DMS153 treated with DMSO at 0.1 percent for 48 hours (cell line): ENCODE measurements at regions not wholly inside any gene's neighbourhood (a gene's known extent, or its start where the extent isn't known, plus 50 kb on each side); places are given as distances from the start of the nearest gene placed in this dataset.
"Not testable (repeated sequence)": the region's sequence is repeated elsewhere in the genome, so short reads cannot be mapped to it uniquely, and the experiment has no call there.

Experiments
- DNase-seq: peaks from one replicate; lab custom pipeline; 2025; ENCODE audit not compliant: unreplicated experiment; lab: John Stamatoyannopoulos, UW

GRCh38 chr10:28354511-28354910 lies 51.6 kb upstream of the MPP7 start:
- no peak for DNase-seq

- no peak for DNase-seq
Measured at GRCh38 chr10:28355376-28355775, 52.5 kb upstream of the MPP7 start.

- DNase-seq, result no peak
Measured at GRCh38 chr10:28359334-28359733, 56.5 kb upstream of the MPP7 start.

GRCh38 chr10:28360175-28360574 lies 57.3 kb upstream of the MPP7 start:
- DNase-seq, result no peak

GRCh38 chr10:28363376-28363775 lies 60.5 kb upstream of the MPP7 start:
- no peak for DNase-seq

- no peak for DNase-seq
Measured at GRCh38 chr10:28365840-28366239, 63.0 kb upstream of the MPP7 start.

- DNase-seq, result no peak
Measured at GRCh38 chr10:28366994-28367393, 64.1 kb upstream of the MPP7 start.

GRCh38 chr10:28367413-28367812 lies 64.5 kb upstream of the MPP7 start:
- no peak for DNase-seq

GRCh38 chr10:28367929-28368484 lies 65.1 kb upstream of the MPP7 start:
- DNase-seq, result no peak

- DNase-seq, result no peak
Measured at GRCh38 chr10:28370107-28370835, 67.4 kb upstream of the MPP7 start.

GRCh38 chr10:28371638-28372037 lies 68.8 kb upstream of the MPP7 start:
- DNase-seq, result not testable (repeated sequence)

- no peak for DNase-seq
Measured at GRCh38 chr10:28374036-28374435, 71.2 kb upstream of the MPP7 start.

- no peak for DNase-seq
Measured at GRCh38 chr10:28375399-28376354, 72.8 kb upstream of the MPP7 start.

GRCh38 chr10:28378986-28379585 lies 76.2 kb upstream of the MPP7 start:
- DNase-seq, result no peak

GRCh38 chr10:28381466-28381865 lies 78.6 kb upstream of the MPP7 start:
- DNase-seq, result no peak

GRCh38 chr10:28381903-28382347 lies 79.1 kb upstream of the MPP7 start:
- peak; percentile 44 for DNase-seq

GRCh38 chr10:28382525-28383269 lies 79.8 kb upstream of the MPP7 start:
- no peak for DNase-seq

- no peak for DNase-seq
Measured at GRCh38 chr10:28384557-28384956, 81.7 kb upstream of the MPP7 start.

GRCh38 chr10:28385748-28386502 lies 83.1 kb upstream of the MPP7 start:
- no peak for DNase-seq

GRCh38 chr10:28386503-28386868 lies 83.6 kb upstream of the MPP7 start:
- no peak for DNase-seq
